ENCODE measurements at regions not wholly inside any gene's neighbourhood (a gene's known extent, or its start where the extent isn't known, plus 50 kb on each side); places are given as distances from the start of the nearest gene placed in this dataset.

DNA sequence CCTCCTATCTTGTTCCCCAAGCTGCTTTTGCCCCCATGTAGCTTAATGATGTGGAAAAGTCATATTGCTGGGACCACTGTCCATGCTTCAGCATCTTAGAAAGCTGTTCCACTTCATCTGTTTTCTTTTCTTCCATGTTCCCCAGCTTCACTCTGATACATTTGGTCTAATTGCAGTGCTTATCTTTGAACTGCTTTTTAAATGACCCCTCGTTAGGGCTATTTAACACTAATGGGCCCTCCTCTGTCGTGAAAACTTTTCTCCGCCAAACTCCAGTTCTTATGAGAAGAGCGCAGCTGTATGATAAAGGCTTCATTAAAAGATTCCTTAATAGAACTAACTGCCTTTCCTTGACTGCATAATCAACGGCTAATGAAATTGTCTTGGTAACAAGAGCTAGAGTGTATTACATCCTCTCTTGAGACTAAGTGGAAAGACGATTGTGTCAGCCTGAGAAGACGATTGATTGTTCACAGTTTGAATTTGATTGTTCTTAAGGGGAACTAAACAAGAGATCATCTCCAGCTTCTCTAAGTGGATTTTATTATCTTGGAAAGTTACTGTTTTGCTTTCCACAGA lies 165.0 kb upstream of the MTNR1B start:
- no peak for DNase-seq
- H3K9me3 Mint-ChIP-seq (ENCODE audit: unreplicated experiment): no peaks in the 10 kb centered on the region
- no peaks in the 10 kb centered on the region for H3K4me1 ChIP-seq
- H3K4me3 ChIP-seq (ENCODE audit: low read depth, low read length): no peak overlapping the region
- no peaks in the 10 kb centered on the region for H3K27me3 ChIP-seq (replicated peaks; ENCODE audit: control insufficient read depth, insufficient read depth, low read length)
- no peaks in the 10 kb centered on the region for H3K36me3 Mint-ChIP-seq (ENCODE audit: insufficient read depth, unreplicated experiment)
- no peaks in the 10 kb centered on the region for H3K4me1 Mint-ChIP-seq (ENCODE audit: low read depth, unreplicated experiment)
- no peak overlapping the region for H3K27ac Mint-ChIP-seq (ENCODE audit: unreplicated experiment)
- ChIA-PET POLR2A (no interaction called here), CTCF (no interaction called here)
- TF ChIP-seq, protein P1, sequence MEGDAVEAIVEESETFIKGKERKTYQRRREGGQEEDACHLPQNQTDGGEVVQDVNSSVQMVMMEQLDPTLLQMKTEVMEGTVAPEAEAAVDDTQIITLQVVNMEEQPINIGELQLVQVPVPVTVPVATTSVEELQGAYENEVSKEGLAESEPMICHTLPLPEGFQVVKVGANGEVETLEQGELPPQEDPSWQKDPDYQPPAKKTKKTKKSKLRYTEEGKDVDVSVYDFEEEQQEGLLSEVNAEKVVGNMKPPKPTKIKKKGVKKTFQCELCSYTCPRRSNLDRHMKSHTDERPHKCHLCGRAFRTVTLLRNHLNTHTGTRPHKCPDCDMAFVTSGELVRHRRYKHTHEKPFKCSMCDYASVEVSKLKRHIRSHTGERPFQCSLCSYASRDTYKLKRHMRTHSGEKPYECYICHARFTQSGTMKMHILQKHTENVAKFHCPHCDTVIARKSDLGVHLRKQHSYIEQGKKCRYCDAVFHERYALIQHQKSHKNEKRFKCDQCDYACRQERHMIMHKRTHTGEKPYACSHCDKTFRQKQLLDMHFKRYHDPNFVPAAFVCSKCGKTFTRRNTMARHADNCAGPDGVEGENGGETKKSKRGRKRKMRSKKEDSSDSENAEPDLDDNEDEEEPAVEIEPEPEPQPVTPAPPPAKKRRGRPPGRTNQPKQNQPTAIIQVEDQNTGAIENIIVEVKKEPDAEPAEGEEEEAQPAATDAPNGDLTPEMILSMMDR (IDR thresholded peaks at IDR 0.05; ENCODE audit: insufficient read depth in 1 of 2, low read depth in 1 of 2, low read length in 1 of 2, severe bottlenecking in 1 of 2, unreplicated experiment in 1 of 2): no peak
- peaks cover 18% of the 10 kb centered on the region for H3K27me3 Mint-ChIP-seq (ENCODE audit: insufficient read depth, unreplicated experiment)
- no peaks in the 10 kb centered on the region for H3K36me3 ChIP-seq (ENCODE audit: control insufficient read depth, insufficient read depth, low read length)
- H3K9me3 ChIP-seq: 0 out of 2 replicates have a peak, but pooled peaks cover 4% of the 10 kb centered on the region
- BruUV-seq (replicated peaks): no TSS peak
- intact Hi-C loops (cut with micrococcal nuclease; ENCODE audit: unreplicated experiment): no loop called here
- H3K4me3 Mint-ChIP-seq (ENCODE audit: unreplicated experiment): no peak overlapping the region

DNA sequence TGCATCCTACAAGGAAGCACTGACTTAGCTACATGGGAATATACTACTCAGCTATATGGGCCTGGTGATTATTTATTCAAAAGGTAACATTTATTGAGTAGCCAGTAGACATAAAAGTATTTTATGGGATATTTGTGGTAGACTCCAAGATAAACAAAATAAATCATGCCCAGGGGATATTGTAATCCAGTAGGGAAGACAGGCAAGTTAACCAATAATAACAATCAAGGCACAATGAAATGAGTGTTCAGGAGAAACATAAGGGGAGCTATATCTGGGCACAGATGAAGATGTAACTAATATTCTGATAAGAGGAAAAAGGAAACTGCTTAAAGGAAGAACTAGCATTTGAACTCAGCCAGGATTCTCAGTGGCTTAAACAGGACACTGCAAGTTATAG lies 161.4 kb upstream of the MTNR1B start:
- no peak overlapping the region for H3K4me3 Mint-ChIP-seq (ENCODE audit: unreplicated experiment)
- BruUV-seq (replicated peaks): no TSS peak
- Histone ChIP-seq H3K4me1 (no peaks in the 10 kb centered on the region), H3K27me3 (replicated peaks; ENCODE audit: control insufficient read depth, insufficient read depth, low read length) (no peaks in the 10 kb centered on the region), H3K9me3 (no peaks in the 10 kb centered on the region), H3K36me3 (ENCODE audit: control insufficient read depth, insufficient read depth, low read length) (no peaks in the 10 kb centered on the region), H3K4me3 (ENCODE audit: low read depth, low read length) (no peak overlapping the region)
- ChIA-PET POLR2A (no interaction called here), CTCF (no interaction called here)
- no peak for DNase-seq
- no peaks in the 10 kb centered on the region for H3K4me1 Mint-ChIP-seq (ENCODE audit: low read depth, unreplicated experiment)
- intact Hi-C loops (cut with micrococcal nuclease; ENCODE audit: unreplicated experiment): no loop called here
- peaks cover 16% of the 10 kb centered on the region for H3K27me3 Mint-ChIP-seq (ENCODE audit: insufficient read depth, unreplicated experiment)
- H3K27ac Mint-ChIP-seq (ENCODE audit: unreplicated experiment): no peak overlapping the region
- H3K36me3 Mint-ChIP-seq (ENCODE audit: insufficient read depth, unreplicated experiment): no peaks in the 10 kb centered on the region
- no peaks in the 10 kb centered on the region for H3K9me3 Mint-ChIP-seq (ENCODE audit: unreplicated experiment)
- TF ChIP-seq, protein P1 (IDR thresholded peaks at IDR 0.05; ENCODE audit: insufficient read depth in 1 of 2, low read depth in 1 of 2, low read length in 1 of 2, severe bottlenecking in 1 of 2, unreplicated experiment in 1 of 2): no peak

DNA sequence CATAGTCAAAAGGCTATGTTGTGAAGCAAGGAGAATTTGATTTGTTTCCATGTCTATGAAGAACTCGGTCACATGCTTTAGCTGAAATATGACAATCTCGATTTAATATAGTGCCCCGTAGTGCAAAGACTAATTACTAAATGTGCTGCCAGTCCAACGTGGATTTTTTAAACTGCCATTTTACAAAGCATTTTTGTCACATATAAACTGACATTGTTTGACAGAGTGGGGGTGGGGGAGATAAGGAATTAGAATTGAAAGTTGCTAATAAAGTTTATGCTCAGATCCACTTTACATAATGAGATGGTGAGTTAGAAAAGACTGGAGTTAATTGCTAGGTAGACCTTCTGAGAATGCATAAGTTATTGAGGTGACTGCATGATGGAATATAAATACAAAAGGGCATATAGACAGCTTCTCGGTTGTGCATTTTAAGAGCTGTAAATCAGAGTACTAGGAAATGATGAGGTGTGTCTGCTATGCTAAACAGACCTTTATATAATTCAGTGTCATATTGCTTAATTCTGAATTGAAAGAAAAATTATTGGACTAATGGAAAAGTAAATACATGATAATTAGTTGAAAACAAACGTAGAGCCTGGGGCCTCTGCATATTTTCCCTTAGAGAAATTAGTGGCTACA lies 158.9 kb upstream of the MTNR1B start:
- intact Hi-C loops (cut with micrococcal nuclease; ENCODE audit: unreplicated experiment): no loop called here
- CTCF ChIA-PET: no interaction called here
- DNase-seq: no peak
- Mint-ChIP-seq H3K27me3 (ENCODE audit: insufficient read depth, unreplicated experiment) (peaks cover 19% of the 10 kb centered on the region), H3K9me3 (ENCODE audit: unreplicated experiment) (no peaks in the 10 kb centered on the region), H3K4me1 (ENCODE audit: low read depth, unreplicated experiment) (no peaks in the 10 kb centered on the region), H3K27ac (ENCODE audit: unreplicated experiment) (no peak overlapping the region), H3K36me3 (ENCODE audit: insufficient read depth, unreplicated experiment) (no peaks in the 10 kb centered on the region), H3K4me3 (ENCODE audit: unreplicated experiment) (no peak overlapping the region)
- H3K4me1 ChIP-seq: no peaks in the 10 kb centered on the region
- TF ChIP-seq, protein P1 (IDR thresholded peaks at IDR 0.05; ENCODE audit: insufficient read depth in 1 of 2, low read depth in 1 of 2, low read length in 1 of 2, severe bottlenecking in 1 of 2, unreplicated experiment in 1 of 2): no peak
- BruUV-seq (replicated peaks): no TSS peak
- POLR2A ChIA-PET: no interaction called here
- H3K27me3 ChIP-seq (replicated peaks; ENCODE audit: control insufficient read depth, insufficient read depth, low read length): no peaks in the 10 kb centered on the region
- no peaks in the 10 kb centered on the region for H3K36me3 ChIP-seq (ENCODE audit: control insufficient read depth, insufficient read depth, low read length)
- no peak overlapping the region for H3K4me3 ChIP-seq (ENCODE audit: low read depth, low read length)
- H3K9me3 ChIP-seq: no peaks in the 10 kb centered on the region

Measured in Caco-2 (cell line).